Vagina (tissue), 2 donors: ENCODE measurements at regions not wholly inside any gene's neighbourhood (a gene's known extent, or its start where the extent isn't known, plus 50 kb on each side); places are given as distances from the start of the nearest gene placed in this dataset.

Experiments
- DNase-seq, 2 donors: peaks; one replicate each; pipeline ENCODE4 v3.0.0-alpha.2; 2017; ENCODE audit errors: extremely low spot score in 2 of 2
- H3K27ac ChIP-seq: fragments of 200-600 bp; sonication (generic); one replicate; pipeline ENCODE4 v1.5.1; 2019
- H3K27me3 ChIP-seq: fragments of 200-600 bp; sonication (generic); one replicate; pipeline ENCODE4 v1.5.1; 2019
- H3K36me3 ChIP-seq, 2 donors: fragments of 200-600 bp; sonication (generic); one replicate each; pipeline ENCODE4 v1.5.1; 2017 to 2019
- H3K4me1 ChIP-seq: fragments of 200-600 bp; sonication (generic); one replicate; pipeline ENCODE4 v1.5.1; 2019
- H3K4me3 ChIP-seq, 2 donors: fragments of 200-600 bp; sonication (generic); 1 replicate in 1 of 2; 2 replicates in 1 of 2; pipeline ENCODE4 v1.5.1; 2016 to 2019
- H3K9me3 ChIP-seq: fragments of 200-600 bp; sonication (generic); one replicate; pipeline ENCODE4 v1.5.1; 2019
- CTCF ChIP-seq, 3 experiments: fragments of 450-650 bp in 2 of 3; fragments of 200-600 bp in 1 of 3; sonication (generic) in 1 of 3; IDR thresholded peaks; one replicate each; pipeline ENCODE4 v1.5.1; 2017 to 2019; ENCODE audit warnings: antibody characterized with exemption in 3 of 3, mild to moderate bottlenecking in 2 of 3, moderate library complexity in 2 of 3
- POLR2A ChIP-seq, 2 donors: fragments of 450-650 bp; IDR thresholded peaks; one replicate each; pipeline ENCODE4 v1.6.1; 2017; ENCODE audit warnings: antibody characterized with exemption in 2 of 2, mild to moderate bottlenecking in 2 of 2, moderate library complexity in 2 of 2
- POLR2AphosphoS5 ChIP-seq, 2 donors: sonication (generic); formaldehyde crosslinking; IDR thresholded peaks; one replicate each; pipeline ENCODE4 v1.9.0; 2017; ENCODE audit warnings: antibody characterized with exemption in 2 of 2, mild to moderate bottlenecking in 2 of 2, low read depth in 1 of 2; ENCODE audit not compliant: insufficient read depth in 1 of 2
- intact Hi-C: fragments of 100-400 bp; cut with DNase I; formaldehyde crosslinking; loops from one replicate; pipeline ENCODE4 v1.15.1; 2023

DNA sequence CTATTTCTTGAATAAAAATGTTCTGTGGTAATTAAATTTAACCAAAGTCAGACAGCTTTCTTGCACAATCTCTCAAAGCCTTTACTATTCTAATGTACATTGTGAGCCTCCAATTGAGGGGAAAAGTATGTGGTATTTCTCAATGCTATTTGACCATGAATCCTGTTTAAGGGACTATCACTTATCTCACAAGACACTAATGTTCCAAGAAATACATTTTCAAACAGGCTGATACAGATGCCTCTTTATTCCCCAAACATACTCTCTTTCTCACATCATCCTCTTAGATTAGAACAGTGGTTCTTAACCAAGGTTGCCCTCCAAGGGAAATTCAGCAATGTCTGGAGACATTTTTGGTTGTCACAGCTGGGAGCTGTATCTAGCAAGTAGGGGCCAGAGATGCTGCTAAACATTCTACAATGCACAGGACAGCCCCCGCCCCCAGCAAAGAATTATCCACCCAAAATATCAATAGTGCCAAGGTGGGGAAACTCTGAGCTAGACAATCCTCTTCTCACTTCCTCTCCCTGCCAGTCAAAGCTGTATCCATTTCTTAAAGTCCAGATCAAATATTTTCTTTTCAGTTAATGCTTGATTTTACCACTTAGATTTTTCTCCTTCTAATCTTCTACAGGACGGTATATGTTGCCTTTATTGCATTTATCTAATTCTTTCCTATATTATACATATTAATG is 129.2 kb upstream of the TRIM2 start:
- no peaks in the 10 kb centered on the region for H3K4me1 ChIP-seq
- no peak overlapping the region for H3K4me3 ChIP-seq
- TF ChIP-seq POLR2A (IDR thresholded peaks at IDR 0.05) (no peak), POLR2AphosphoS5 (IDR thresholded peaks at IDR 0.05; ENCODE audit: insufficient read depth in 1 of 2, low read depth in 1 of 2) (no peak), CTCF (IDR thresholded peaks at IDR 0.05) (no peak)
- intact Hi-C loops: no loop called here
- H3K9me3 ChIP-seq: no peaks in the 10 kb centered on the region
- no peaks in the 10 kb centered on the region for H3K36me3 ChIP-seq
- H3K27me3 ChIP-seq: no peaks in the 10 kb centered on the region
- H3K27ac ChIP-seq: no peak overlapping the region
- no peak for DNase-seq

GRCh38 chr4:153075836-153076518 is 128.3 kb upstream of the TRIM2 start:
- Histone ChIP-seq H3K27ac (no peak overlapping the region), H3K9me3 (no peaks in the 10 kb centered on the region), H3K4me1 (no peaks in the 10 kb centered on the region), H3K27me3 (no peaks in the 10 kb centered on the region), H3K4me3 (no peak overlapping the region), H3K36me3 (no peaks in the 10 kb centered on the region)
- no peak for DNase-seq
- intact Hi-C loops: no loop called here
- TF ChIP-seq CTCF (IDR thresholded peaks at IDR 0.05) (no peak), POLR2A (IDR thresholded peaks at IDR 0.05) (no peak), POLR2AphosphoS5 (IDR thresholded peaks at IDR 0.05; ENCODE audit: insufficient read depth in 1 of 2, low read depth in 1 of 2) (no peak)

DNA sequence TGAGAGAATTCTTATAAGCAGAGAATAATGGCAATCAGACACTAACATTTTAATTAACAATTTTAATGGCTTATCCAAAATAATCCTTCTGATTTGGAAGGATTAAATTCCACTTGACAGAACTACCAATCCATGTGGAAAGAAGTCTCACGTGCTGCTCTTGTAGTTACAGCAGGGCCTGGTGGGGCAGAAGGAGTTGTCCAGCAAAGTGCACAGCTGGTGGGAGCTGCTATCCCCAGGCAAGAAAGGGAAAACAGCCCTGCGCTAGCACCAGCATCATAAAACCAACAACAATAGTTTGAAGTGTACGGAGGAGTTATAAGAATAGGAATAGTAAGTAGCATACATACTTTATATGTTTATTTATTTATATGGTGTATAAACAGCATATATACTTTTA is 127.4 kb upstream of the TRIM2 start:
- DNase-seq: no peak
- no peaks in the 10 kb centered on the region for H3K36me3 ChIP-seq

GRCh38 chr4:153079857-153080391 is 124.3 kb upstream of the TRIM2 start:
- Histone ChIP-seq H3K27ac (no peak overlapping the region), H3K4me3 (no peak overlapping the region), H3K9me3 (no peaks in the 10 kb centered on the region), H3K36me3 (no peaks in the 10 kb centered on the region), H3K27me3 (no peaks in the 10 kb centered on the region), H3K4me1 (peaks cover 26% of the 10 kb centered on the region)
- TF ChIP-seq POLR2A (IDR thresholded peaks at IDR 0.05): no peak
- TF ChIP-seq POLR2AphosphoS5 (IDR thresholded peaks at IDR 0.05; ENCODE audit: insufficient read depth in 1 of 2, low read depth in 1 of 2): no peak
- no peak for TF ChIP-seq CTCF (IDR thresholded peaks at IDR 0.05)
- intact Hi-C loops: loop anchor here (5.0 kb wide), 2 partner anchors 47 to 233 kb away; no protein-coding TSS in a partner anchor
- DNase-seq: peak in 1 of 2 donors; percentile 54

More for the DNA sequence above, 127.4 kb upstream of the TRIM2 start:
- H3K4me1 ChIP-seq: no peaks in the 10 kb centered on the region
- intact Hi-C loops: no loop called here
- H3K27ac ChIP-seq: no peak overlapping the region
- no peaks in the 10 kb centered on the region for H3K27me3 ChIP-seq
- H3K4me3 ChIP-seq: no peak overlapping the region
- H3K9me3 ChIP-seq: no peaks in the 10 kb centered on the region
- TF ChIP-seq CTCF (IDR thresholded peaks at IDR 0.05) (no peak), POLR2A (IDR thresholded peaks at IDR 0.05) (no peak), POLR2AphosphoS5 (IDR thresholded peaks at IDR 0.05; ENCODE audit: insufficient read depth in 1 of 2, low read depth in 1 of 2) (no peak)
